ENCODE measurements at regions not wholly inside any gene's neighbourhood (a gene's known extent, or its start where the extent isn't known, plus 50 kb on each side); places are given as distances from the start of the nearest gene placed in this dataset.

DNA sequence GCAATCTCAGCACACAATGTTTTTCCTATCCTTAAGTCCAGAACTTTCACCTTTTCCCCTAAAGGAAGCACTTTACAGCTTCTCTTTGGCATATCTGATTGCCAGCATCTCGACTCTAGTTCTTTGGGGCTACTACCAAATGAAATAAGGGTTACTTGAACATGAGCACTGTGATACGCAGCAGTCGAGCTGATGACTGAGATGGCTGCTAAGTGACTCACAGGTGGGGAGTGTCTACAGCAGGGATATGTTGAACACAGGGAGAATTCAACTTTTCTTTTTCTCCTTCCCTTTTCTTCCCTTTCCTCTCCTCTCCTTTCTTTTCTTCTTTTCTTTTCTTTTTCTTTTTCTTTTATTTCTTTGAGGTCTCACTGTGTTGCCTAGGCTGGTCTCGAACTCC, 334.8 kb downstream of the MAF start:
- DNase-seq (ENCODE audit: low read depth in 1 of 2, low spot score in 1 of 2): no peak
- TF ChIP-seq, protein P1, sequence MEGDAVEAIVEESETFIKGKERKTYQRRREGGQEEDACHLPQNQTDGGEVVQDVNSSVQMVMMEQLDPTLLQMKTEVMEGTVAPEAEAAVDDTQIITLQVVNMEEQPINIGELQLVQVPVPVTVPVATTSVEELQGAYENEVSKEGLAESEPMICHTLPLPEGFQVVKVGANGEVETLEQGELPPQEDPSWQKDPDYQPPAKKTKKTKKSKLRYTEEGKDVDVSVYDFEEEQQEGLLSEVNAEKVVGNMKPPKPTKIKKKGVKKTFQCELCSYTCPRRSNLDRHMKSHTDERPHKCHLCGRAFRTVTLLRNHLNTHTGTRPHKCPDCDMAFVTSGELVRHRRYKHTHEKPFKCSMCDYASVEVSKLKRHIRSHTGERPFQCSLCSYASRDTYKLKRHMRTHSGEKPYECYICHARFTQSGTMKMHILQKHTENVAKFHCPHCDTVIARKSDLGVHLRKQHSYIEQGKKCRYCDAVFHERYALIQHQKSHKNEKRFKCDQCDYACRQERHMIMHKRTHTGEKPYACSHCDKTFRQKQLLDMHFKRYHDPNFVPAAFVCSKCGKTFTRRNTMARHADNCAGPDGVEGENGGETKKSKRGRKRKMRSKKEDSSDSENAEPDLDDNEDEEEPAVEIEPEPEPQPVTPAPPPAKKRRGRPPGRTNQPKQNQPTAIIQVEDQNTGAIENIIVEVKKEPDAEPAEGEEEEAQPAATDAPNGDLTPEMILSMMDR (IDR thresholded peaks at IDR 0.05; ENCODE audit: low read depth, low read length): no peak
- Histone ChIP-seq H3K4me3 (no peak overlapping the region), H3K27me3 (no peaks in the 10 kb centered on the region), H3K36me3 (no peaks in the 10 kb centered on the region), H3K27ac (no peak overlapping the region), H3K9me3 (ENCODE audit: low read depth) (no peaks in the 10 kb centered on the region), H3K4me1 (ENCODE audit: low read depth) (no peaks in the 10 kb centered on the region)

DNA sequence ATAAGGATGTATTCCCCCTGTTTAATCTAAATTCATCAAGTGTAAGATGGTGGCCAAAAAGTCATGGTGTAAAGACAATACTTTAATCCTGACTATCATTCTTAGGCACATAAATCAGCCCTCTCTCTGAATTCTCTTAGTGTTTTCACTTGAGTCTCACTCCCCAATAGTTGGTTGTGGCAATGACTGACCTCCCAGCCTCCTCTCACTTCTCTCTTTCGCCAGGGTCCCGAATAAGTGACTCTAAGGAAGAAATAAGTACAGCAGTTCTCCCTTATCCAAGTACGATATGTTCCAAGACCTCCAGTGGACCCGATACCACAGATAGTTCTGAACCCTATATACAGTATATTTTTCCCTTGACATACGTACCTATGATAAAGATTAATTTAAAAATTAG, 335.3 kb downstream of the MAF start:
- no peak overlapping the region for H3K4me3 ChIP-seq
- H3K4me1 ChIP-seq (ENCODE audit: low read depth): no peaks in the 10 kb centered on the region
- no peaks in the 10 kb centered on the region for H3K9me3 ChIP-seq (ENCODE audit: low read depth)
- no peak for DNase-seq (ENCODE audit: low read depth in 1 of 2, low spot score in 1 of 2)
- no peaks in the 10 kb centered on the region for H3K36me3 ChIP-seq
- H3K27ac ChIP-seq: no peak overlapping the region
- TF ChIP-seq, protein P1 (IDR thresholded peaks at IDR 0.05; ENCODE audit: low read depth, low read length): no peak
- no peaks in the 10 kb centered on the region for H3K27me3 ChIP-seq

DNA sequence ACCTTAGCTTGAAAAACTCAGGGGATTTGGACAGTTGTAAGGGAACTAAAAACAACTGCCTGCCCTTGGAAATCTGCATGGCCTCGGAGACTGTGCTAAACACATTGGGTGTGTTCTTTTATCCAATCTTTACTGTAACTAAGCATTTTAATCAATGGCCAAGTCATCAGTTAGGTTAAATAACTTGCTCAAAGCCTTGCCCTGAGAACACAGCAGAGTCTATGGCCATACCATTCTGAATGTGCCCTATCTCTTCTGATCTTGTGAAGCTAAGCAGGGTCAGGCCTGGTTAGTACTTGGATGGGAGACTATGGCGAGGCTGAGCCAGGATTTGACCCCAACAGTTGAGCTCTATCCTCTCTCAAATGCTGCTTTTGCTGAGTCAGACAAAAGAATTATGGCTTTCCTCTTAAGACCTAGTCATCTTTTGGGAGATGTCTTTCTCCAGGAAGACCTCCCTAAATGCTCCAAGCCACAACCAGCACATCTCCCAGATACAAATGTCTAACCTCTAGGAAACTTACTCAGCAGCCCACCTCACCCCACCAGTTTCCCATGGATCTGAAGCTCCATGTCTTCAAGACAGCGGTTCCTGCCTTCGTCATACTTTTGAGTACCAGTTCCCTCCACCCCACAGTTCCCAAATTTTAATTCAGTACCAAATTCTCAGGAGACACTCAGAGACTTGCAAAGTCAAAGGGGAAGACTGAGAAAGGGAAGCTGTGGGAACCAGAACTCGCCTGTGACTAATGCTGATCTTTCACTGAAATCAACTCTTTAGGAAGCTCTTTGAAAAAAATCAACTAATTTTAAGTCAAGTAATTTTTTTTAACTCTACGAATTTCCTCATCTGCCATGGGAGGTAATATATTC, 336.1 kb downstream of the MAF start:
- DNase-seq (ENCODE audit: low read depth in 1 of 2, low spot score in 1 of 2): no peak
- Histone ChIP-seq H3K9me3 (ENCODE audit: low read depth) (no peaks in the 10 kb centered on the region), H3K36me3 (no peaks in the 10 kb centered on the region), H3K27ac (no peak overlapping the region), H3K4me1 (ENCODE audit: low read depth) (no peaks in the 10 kb centered on the region), H3K4me3 (no peak overlapping the region), H3K27me3 (no peaks in the 10 kb centered on the region)
- TF ChIP-seq, protein P1 (IDR thresholded peaks at IDR 0.05; ENCODE audit: low read depth, low read length): no peak

DNA sequence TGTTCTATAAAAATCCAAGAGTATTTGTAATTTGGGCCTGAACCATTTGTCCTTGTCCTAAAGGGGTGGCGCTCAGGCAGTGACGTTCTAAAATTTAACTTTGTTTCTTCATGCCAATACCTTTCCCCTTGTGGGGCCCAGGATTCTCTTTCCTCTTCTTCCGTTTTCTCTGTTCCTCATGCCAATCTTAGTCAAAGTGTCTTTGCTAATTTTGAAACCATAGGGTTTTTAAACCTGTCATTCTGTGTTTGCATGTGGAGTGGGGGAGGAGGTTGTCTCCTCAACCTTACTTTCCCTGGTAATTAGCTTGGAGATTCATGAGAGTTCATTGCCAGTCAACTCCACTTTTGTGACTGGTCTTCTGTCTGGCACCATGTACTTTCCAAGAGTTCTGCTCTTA, 337.1 kb downstream of the MAF start:
- TF ChIP-seq, protein P1 (IDR thresholded peaks at IDR 0.05; ENCODE audit: low read depth, low read length): no peak
- DNase-seq (ENCODE audit: low read depth in 1 of 2, low spot score in 1 of 2): no peak
- Histone ChIP-seq H3K36me3 (no peaks in the 10 kb centered on the region), H3K9me3 (ENCODE audit: low read depth) (no peaks in the 10 kb centered on the region), H3K4me1 (ENCODE audit: low read depth) (no peaks in the 10 kb centered on the region), H3K27me3 (peaks cover 4% of the 10 kb centered on the region), H3K4me3 (no peak overlapping the region), H3K27ac (no peak overlapping the region)
